HG03064 (cell line): ENCODE measurements at regions not wholly inside any gene's neighbourhood (a gene's known extent, or its start where the extent isn't known, plus 50 kb on each side); places are given as distances from the start of the nearest gene placed in this dataset.
"Not testable (repeated sequence)": the region's sequence is repeated elsewhere in the genome, so short reads cannot be mapped to it uniquely, and the experiment has no call there.

Experiments used
- ATAC-seq: cut with Tn5 transposase; IDR thresholded peaks from one replicate; pipeline ENCODE4 v1.9.1; 2021; ENCODE audit warnings: low read depth; ENCODE audit not compliant: unreplicated experiment

GRCh38 chr1:245036102-245036501, 118.7 kb upstream of the KIF26B start:
- no peak for ATAC-seq

- no peak for ATAC-seq
Measured at GRCh38 chr1:245031041-245031440, 123.7 kb upstream of the KIF26B start.

- ATAC-seq, result no peak
Measured at GRCh38 chr1:245026247-245026646, 128.5 kb upstream of the KIF26B start.

GRCh38 chr1:245025525-245025924, 129.3 kb upstream of the KIF26B start:
- ATAC-seq, result no peak

- no peak for ATAC-seq
Measured at GRCh38 chr1:245023222-245023621, 131.6 kb upstream of the KIF26B start.

- ATAC-seq, result no peak
Measured at GRCh38 chr1:245019910-245020486, 134.8 kb upstream of the KIF26B start.

- ATAC-seq, result no peak
Measured at GRCh38 chr1:245016700-245017099, 138.1 kb upstream of the KIF26B start.

GRCh38 chr1:245015031-245015430, 139.8 kb upstream of the KIF26B start:
- no peak for ATAC-seq

GRCh38 chr1:245014247-245015029, 140.3 kb upstream of the KIF26B start:
- ATAC-seq, result no peak

GRCh38 chr1:245010018-245010614, 144.7 kb upstream of the KIF26B start:
- no peak for ATAC-seq

- ATAC-seq, result no peak
Measured at GRCh38 chr1:245008761-245009160, 144.4 kb upstream of the HNRNPU start.

GRCh38 chr1:245007852-245008251, 143.5 kb upstream of the HNRNPU start:
- ATAC-seq, result no peak

GRCh38 chr1:245003246-245003645, 138.9 kb upstream of the HNRNPU start:
- ATAC-seq, result no peak

- no peak for ATAC-seq
Measured at GRCh38 chr1:245001252-245001651, 136.9 kb upstream of the HNRNPU start.

GRCh38 chr1:245000872-245001188, 136.5 kb upstream of the HNRNPU start:
- ATAC-seq, result no peak

GRCh38 chr1:244999644-245000043, 135.3 kb upstream of the HNRNPU start:
- not testable (repeated sequence) for ATAC-seq

- no peak for ATAC-seq
Measured at GRCh38 chr1:244998717-244999346, 134.5 kb upstream of the HNRNPU start.

GRCh38 chr1:244995602-244996400, 131.5 kb upstream of the HNRNPU start:
- no peak for ATAC-seq

- no peak for ATAC-seq
Measured at GRCh38 chr1:244992833-244993232, 128.5 kb upstream of the HNRNPU start.

GRCh38 chr1:244989813-244990212, 125.5 kb upstream of the HNRNPU start:
- ATAC-seq, result no peak

GRCh38 chr1:244988521-244988920, 124.2 kb upstream of the HNRNPU start:
- no peak for ATAC-seq
